CD14-positive monocyte (primary cell): ENCODE measurements at regions not wholly inside any gene's neighbourhood (a gene's known extent, or its start where the extent isn't known, plus 50 kb on each side); places are given as distances from the start of the nearest gene placed in this dataset.

Experiments
- DNase-seq, 3 donors: peaks; one replicate each; pipeline ENCODE4 v3.0.0-alpha.2; 2011 to 2022
- H2AFZ ChIP-seq: 2 replicates; pipeline ENCODE4 v1.6.0; 2012; ENCODE audit warnings: mild to moderate bottlenecking, low read depth, low read length, inconsistent platforms; ENCODE audit not compliant: insufficient read depth, poor library complexity, severe bottlenecking
- H3K27ac ChIP-seq, 2 donors: 1 replicate in 1 of 2; 2 replicates in 1 of 2; pipeline ENCODE4 v1.5.1; 2012 to 2013; ENCODE audit warnings: low read length in 2 of 2, control low read depth in 1 of 2, inconsistent platforms in 1 of 2, low read depth in 1 of 2, mild to moderate bottlenecking in 1 of 2
- H3K27me3 ChIP-seq, 2 donors: one replicate each; pipeline versions ENCODE4 v1.6.0 to v1.6.1; 2011 to 2013; ENCODE audit warnings: low read length in 2 of 2; ENCODE audit not compliant: control insufficient read depth in 2 of 2, insufficient read depth in 2 of 2
- H3K36me3 ChIP-seq, 2 donors: replicated peaks in 1 of 2; 1 replicate in 1 of 2; 2 replicates in 1 of 2; pipeline versions ENCODE4 v1.5.1 to v1.6.1; 2012 to 2013; ENCODE audit warnings: low read length in 2 of 2, control low read depth in 1 of 2, inconsistent platforms in 1 of 2, mild to moderate bottlenecking in 1 of 2; ENCODE audit not compliant: insufficient read depth in 2 of 2, control insufficient read depth in 1 of 2
- H3K4me1 ChIP-seq, 2 donors: 1 replicate in 1 of 2; 2 replicates in 1 of 2; pipeline versions ENCODE4 v1.5.1 to v1.6.1; 2012 to 2013; ENCODE audit warnings: low read length in 2 of 2, control low read depth in 1 of 2, inconsistent platforms in 1 of 2, mild to moderate bottlenecking in 1 of 2, moderate library complexity in 1 of 2; ENCODE audit not compliant: insufficient read depth in 2 of 2, control insufficient read depth in 1 of 2
- H3K4me2 ChIP-seq: replicated peaks from 2 replicates; pipeline ENCODE3; 2012; ENCODE audit warnings: low read length, moderate library complexity, mild to moderate bottlenecking; ENCODE audit not compliant: poor library complexity, severe bottlenecking; ENCODE audit errors: extremely low read depth
- H3K4me3 ChIP-seq, 3 experiments: fragments of 200-600 bp in 1 of 3; sonication (generic) in 1 of 3; replicated peaks in 1 of 3; 1 replicate in 2 of 3; 2 replicates in 1 of 3; pipeline ENCODE4 v1.5.1; 2011 to 2013; ENCODE audit warnings: low read length in 3 of 3, mild to moderate bottlenecking in 3 of 3, control low read depth in 2 of 3, low read depth in 2 of 3, inconsistent platforms in 1 of 3, moderate library complexity in 1 of 3
- H3K79me2 ChIP-seq: 2 replicates; pipeline ENCODE4 v1.6.0; 2012; ENCODE audit warnings: mild to moderate bottlenecking, control low read depth, inconsistent platforms, low read length, moderate library complexity; ENCODE audit not compliant: insufficient read depth
- H3K9ac ChIP-seq: 2 replicates; pipeline ENCODE4 v1.6.0; 2017; ENCODE audit warnings: low read length, mild to moderate bottlenecking; ENCODE audit not compliant: insufficient read depth, poor library complexity, severe bottlenecking
- H3K9me3 ChIP-seq, 2 donors: replicated peaks in 1 of 2; 1 replicate in 1 of 2; 2 replicates in 1 of 2; pipeline versions ENCODE4 v1.5.1 to v1.6.1; 2012 to 2013; ENCODE audit warnings: low read length in 2 of 2, control low read depth in 1 of 2; ENCODE audit not compliant: control insufficient read depth in 1 of 2, insufficient read depth in 1 of 2
- H4K20me1 ChIP-seq: 2 replicates; pipeline ENCODE4 v1.6.0; 2012; ENCODE audit warnings: mild to moderate bottlenecking, low read length, control low read depth, moderate library complexity; ENCODE audit not compliant: insufficient read depth
- H3K27ac Mint-ChIP-seq, 7 donors: one replicate each; pipeline ENCODE4 v1.8.0; 2020; ENCODE audit warnings: mild to moderate bottlenecking in 7 of 7, mixed read lengths in 7 of 7, moderate library complexity in 6 of 7, inconsistent platforms in 2 of 7
- H3K27me3 Mint-ChIP-seq, 3 donors: one replicate each; pipeline ENCODE4 v1.8.0; 2021 to 2022; ENCODE audit warnings: low read depth in 3 of 3, mild to moderate bottlenecking in 3 of 3, mixed read lengths in 3 of 3, moderate library complexity in 3 of 3, inconsistent platforms in 1 of 3
- H3K36me3 Mint-ChIP-seq, 2 donors: one replicate each; pipeline ENCODE4 v1.8.0; 2020; ENCODE audit warnings: mixed read lengths in 2 of 2, inconsistent platforms in 1 of 2, mild to moderate bottlenecking in 1 of 2
- H3K4me1 Mint-ChIP-seq: one replicate; pipeline ENCODE4 v1.8.0; 2020; ENCODE audit warnings: mild to moderate bottlenecking, mixed read lengths
- H3K4me3 Mint-ChIP-seq, 2 donors: one replicate each; pipeline ENCODE4 v1.8.0; 2020; ENCODE audit warnings: mild to moderate bottlenecking in 2 of 2, mixed read lengths in 2 of 2, moderate library complexity in 1 of 2
- H3K9me3 Mint-ChIP-seq, 7 donors: one replicate each; pipeline ENCODE4 v1.8.0; 2020 to 2022; ENCODE audit warnings: mixed read lengths in 7 of 7, mild to moderate bottlenecking in 6 of 7, moderate library complexity in 6 of 7, inconsistent platforms in 2 of 7
- WGBS: methylation state at CpG from one replicate; pipeline ENCODE4 v1.1.5; 2013; ENCODE audit warnings: missing lambda C conversion rate; ENCODE audit not compliant: insufficient coverage; 5-methylcytosine and 5-hydroxymethylcytosine counted together
- intact Hi-C, 2 donors: fragments of 100-400 bp; cut with micrococcal nuclease; formaldehyde crosslinking; loops; one replicate each; pipeline versions ENCODE4 v1.15.0 to v1.15.1; 2023
- TF ChIP-seq, protein P1 (sequence below): fragments of 200-600 bp; IDR thresholded peaks from one replicate; pipeline ENCODE4 v1.8.0; 2022; ENCODE audit warnings: antibody characterized with exemption, mild to moderate bottlenecking

DNA sequence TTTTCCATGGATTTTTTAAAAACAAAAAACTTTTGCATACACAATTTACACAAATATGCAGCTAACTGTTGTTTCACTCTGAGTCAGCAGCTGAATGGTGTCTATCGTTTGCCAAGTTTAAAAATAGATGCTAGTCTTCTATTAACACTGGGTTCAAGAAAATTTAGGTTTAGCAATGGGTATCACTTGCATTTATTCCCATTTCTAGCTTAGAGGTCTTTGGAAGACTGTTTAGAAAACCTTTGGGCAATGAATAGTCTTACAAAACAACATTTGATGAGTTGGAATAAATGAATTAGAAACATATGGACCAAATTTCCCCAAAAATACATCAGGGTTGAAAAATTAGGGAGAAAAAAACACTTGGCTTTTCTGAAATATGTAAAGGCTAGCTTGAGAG, 165.8 kb downstream of the LYPLAL1 start:
- Histone ChIP-seq H2AFZ (no peak overlapping the region), H3K4me2 (no peak overlapping the region), H3K4me3 (no peak overlapping the region), H3K27ac (no peak overlapping the region), H3K9me3 (no peaks in the 10 kb centered on the region), H4K20me1 (no peaks in the 10 kb centered on the region), H3K27me3 (no peaks in the 10 kb centered on the region), H3K9ac (no peak overlapping the region), H3K4me1 (no peaks in the 10 kb centered on the region), H3K79me2 (no peaks in the 10 kb centered on the region), H3K36me3 (no peaks in the 10 kb centered on the region)
- peaks cover 0 to 5% (median 2%) of the 10 kb centered on the region in 7 donors for H3K9me3 Mint-ChIP-seq
- TF ChIP-seq, protein P1, sequence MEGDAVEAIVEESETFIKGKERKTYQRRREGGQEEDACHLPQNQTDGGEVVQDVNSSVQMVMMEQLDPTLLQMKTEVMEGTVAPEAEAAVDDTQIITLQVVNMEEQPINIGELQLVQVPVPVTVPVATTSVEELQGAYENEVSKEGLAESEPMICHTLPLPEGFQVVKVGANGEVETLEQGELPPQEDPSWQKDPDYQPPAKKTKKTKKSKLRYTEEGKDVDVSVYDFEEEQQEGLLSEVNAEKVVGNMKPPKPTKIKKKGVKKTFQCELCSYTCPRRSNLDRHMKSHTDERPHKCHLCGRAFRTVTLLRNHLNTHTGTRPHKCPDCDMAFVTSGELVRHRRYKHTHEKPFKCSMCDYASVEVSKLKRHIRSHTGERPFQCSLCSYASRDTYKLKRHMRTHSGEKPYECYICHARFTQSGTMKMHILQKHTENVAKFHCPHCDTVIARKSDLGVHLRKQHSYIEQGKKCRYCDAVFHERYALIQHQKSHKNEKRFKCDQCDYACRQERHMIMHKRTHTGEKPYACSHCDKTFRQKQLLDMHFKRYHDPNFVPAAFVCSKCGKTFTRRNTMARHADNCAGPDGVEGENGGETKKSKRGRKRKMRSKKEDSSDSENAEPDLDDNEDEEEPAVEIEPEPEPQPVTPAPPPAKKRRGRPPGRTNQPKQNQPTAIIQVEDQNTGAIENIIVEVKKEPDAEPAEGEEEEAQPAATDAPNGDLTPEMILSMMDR = no peak
- no peak overlapping the region for H3K4me3 Mint-ChIP-seq
- no peaks in the 10 kb centered on the region for H3K27me3 Mint-ChIP-seq
- intact Hi-C loops = no loop called here
- no CpG with 5 or more reads among the region's 1 CpG for WGBS
- no peaks in the 10 kb centered on the region for H3K4me1 Mint-ChIP-seq
- DNase-seq = no peak
- H3K27ac Mint-ChIP-seq = no peak overlapping the region
- H3K36me3 Mint-ChIP-seq = no peaks in the 10 kb centered on the region

DNA sequence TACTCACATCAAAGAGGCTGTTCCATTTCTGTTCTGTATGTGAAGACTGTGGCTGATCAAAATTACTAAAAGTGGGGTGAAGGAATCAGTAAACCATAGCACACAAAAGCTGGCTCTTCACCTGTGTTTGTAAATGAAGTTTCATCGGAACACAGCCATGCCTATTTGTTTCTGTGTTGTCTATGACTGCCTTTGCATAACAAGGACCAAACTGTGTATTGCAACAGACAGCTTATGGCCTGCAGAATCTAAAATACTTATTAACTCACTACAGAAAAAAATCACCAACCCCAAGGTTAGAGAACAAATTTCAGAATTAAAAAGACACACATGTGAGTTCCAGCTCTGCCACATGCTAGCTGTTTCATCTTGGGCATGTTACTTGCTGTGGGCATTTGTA, 163.9 kb downstream of the LYPLAL1 start:
- no peak overlapping the region for H3K4me2 ChIP-seq
- Mint-ChIP-seq H3K27me3 (no peaks in the 10 kb centered on the region), H3K36me3 (no peaks in the 10 kb centered on the region), H3K4me3 (no peak overlapping the region), H3K4me1 (no peaks in the 10 kb centered on the region), H3K27ac (no peak overlapping the region), H3K9me3 (peaks cover 0 to 5% (median 0%) of the 10 kb centered on the region in 7 donors)
- intact Hi-C loops = no loop called here
- no peak overlapping the region for H3K4me3 ChIP-seq
- no peaks in the 10 kb centered on the region for H3K27me3 ChIP-seq
- no peak overlapping the region for H3K9ac ChIP-seq
- no CpG with 5 or more reads among the region's 1 CpG for WGBS
- H3K9me3 ChIP-seq = no peaks in the 10 kb centered on the region
- DNase-seq = no peak
- H3K27ac ChIP-seq = no peak overlapping the region
- TF ChIP-seq, protein P1 = no peak
- H3K4me1 ChIP-seq = no peaks in the 10 kb centered on the region
- H3K36me3 ChIP-seq = no peaks in the 10 kb centered on the region
- no peaks in the 10 kb centered on the region for H3K79me2 ChIP-seq
- H2AFZ ChIP-seq = no peak overlapping the region
- no peaks in the 10 kb centered on the region for H4K20me1 ChIP-seq
